Rectal smooth muscle tissue (tissue), 1 donor: ENCODE measurements at regions not wholly inside any gene's neighbourhood (a gene's known extent, or its start where the extent isn't known, plus 50 kb on each side); places are given as distances from the start of the nearest gene placed in this dataset.

Experiments used
- H3K27ac ChIP-seq: one replicate; pipeline ENCODE4 v1.7.0; 2013; ENCODE audit warnings: low read depth, low read length, inconsistent platforms
- H3K27me3 ChIP-seq: one replicate; pipeline ENCODE4 v1.7.0; 2013; ENCODE audit warnings: low read length; ENCODE audit not compliant: control insufficient read depth, insufficient read depth
- H3K36me3 ChIP-seq: one replicate; pipeline ENCODE4 v1.7.0; 2013; ENCODE audit warnings: low read length; ENCODE audit not compliant: control insufficient read depth, insufficient read depth
- H3K4me1 ChIP-seq: one replicate; pipeline ENCODE4 v1.7.0; 2013; ENCODE audit warnings: low read length; ENCODE audit not compliant: control insufficient read depth, insufficient read depth
- H3K4me3 ChIP-seq: one replicate; pipeline ENCODE4 v1.7.0; 2013; ENCODE audit warnings: low read length
- H3K9ac ChIP-seq: one replicate; pipeline ENCODE4 v1.7.0; 2013; ENCODE audit warnings: low read length

- Histone ChIP-seq H3K9ac (no peak overlapping the region), H3K36me3 (no peaks in the 10 kb centered on the region), H3K4me3 (no peak overlapping the region), H3K27ac (no peak overlapping the region), H3K27me3 (no peaks in the 10 kb centered on the region), H3K4me1 (no peaks in the 10 kb centered on the region)
Observed at GRCh38 chr16:51716195-51716594, 565.1 kb upstream of the SALL1 start.

DNA sequence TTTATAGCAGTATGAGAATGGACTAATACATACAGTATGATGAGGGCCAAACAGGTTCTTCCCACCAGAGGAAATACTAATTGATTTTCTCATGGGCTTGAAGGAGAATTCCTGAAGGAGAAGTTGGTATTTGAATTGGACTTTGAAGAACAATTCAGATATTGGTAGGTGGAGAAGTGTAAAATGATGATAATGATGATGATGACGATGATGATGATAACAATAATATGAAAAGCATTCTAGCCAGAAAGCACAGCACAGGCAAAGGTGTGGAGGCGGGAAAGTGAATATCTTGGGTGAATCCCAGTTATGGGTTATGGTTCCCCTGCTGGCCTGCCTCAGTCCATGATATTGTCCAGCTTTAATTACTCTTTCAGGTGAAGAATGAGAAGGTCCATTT, 562.4 kb upstream of the SALL1 start:
- Histone ChIP-seq H3K36me3 (no peaks in the 10 kb centered on the region), H3K27ac (no peak overlapping the region), H3K27me3 (no peaks in the 10 kb centered on the region), H3K9ac (no peak overlapping the region), H3K4me1 (no peaks in the 10 kb centered on the region), H3K4me3 (no peak overlapping the region)

DNA sequence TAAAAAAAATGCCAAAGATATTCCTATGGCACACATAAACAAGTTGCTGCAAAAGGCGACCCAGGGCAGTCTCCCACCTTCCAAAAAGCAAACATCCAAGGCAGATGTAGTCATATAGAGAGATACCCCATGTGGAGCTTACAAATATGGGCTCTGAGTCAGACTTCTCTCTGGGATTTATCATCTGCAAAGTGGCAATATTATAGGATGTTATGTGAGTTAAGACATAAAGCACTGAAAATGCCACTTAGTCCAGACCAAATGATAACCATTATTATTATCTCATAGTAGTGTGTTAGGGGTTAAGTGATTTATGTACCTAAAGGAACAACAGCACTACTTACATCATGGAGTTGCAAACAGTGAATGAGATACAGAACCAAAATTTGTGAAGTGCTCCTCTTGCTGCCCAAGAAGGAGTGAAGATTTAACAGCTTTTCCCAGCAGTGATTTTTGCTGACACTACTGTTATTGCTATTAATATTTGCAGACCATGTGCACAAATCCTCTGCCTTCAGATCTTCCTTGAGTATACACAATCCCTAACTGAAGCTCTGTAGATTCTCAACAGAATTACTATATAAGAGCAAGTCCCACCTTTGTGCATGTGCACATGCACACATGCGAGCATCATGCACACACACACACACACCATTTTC, 560.0 kb upstream of the SALL1 start:
- Histone ChIP-seq H3K36me3 (no peaks in the 10 kb centered on the region), H3K27me3 (no peaks in the 10 kb centered on the region), H3K27ac (no peak overlapping the region), H3K4me1 (no peaks in the 10 kb centered on the region), H3K9ac (no peak overlapping the region), H3K4me3 (no peak overlapping the region)

DNA sequence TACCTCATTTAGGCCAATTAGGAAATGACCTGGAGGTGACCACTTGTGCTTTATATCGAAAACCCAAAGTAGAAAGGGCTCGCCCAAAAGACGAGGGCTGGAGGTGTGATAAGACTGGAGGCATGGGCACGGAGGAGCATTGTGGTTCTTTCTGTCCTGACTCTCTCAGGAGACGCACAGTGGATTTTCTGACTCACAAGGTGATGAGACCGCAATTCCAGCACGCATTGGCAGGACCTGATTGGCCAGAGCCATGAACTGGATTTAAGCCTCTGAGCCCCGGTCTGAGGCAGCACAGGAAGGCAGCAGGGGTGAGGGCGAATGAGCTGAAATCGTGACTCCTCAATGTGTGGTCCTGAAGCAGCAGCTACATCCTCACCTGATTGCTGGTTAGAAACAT, 559.1 kb upstream of the SALL1 start:
- Histone ChIP-seq H3K9ac (no peak overlapping the region), H3K4me3 (no peak overlapping the region), H3K27me3 (no peaks in the 10 kb centered on the region), H3K4me1 (no peaks in the 10 kb centered on the region), H3K36me3 (no peaks in the 10 kb centered on the region), H3K27ac (no peak overlapping the region)

DNA sequence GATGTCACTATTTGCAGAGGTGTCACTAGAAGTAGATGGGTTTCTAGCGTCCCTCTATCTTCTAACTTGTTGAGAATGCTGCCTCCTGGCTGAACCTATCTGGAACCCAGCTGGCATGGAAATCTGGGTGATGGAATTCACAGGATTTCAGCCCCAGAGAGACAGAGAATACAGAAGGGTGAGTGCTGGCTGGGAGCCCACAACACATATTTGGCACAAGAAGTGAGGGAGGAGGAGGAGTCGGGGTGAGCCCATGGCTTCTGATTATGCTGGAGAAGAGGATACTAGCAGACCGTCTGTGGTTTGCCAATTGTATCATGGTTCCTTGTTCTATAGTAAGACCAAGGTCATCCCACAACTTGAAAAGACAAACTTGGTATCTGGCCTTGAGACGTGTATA, 557.8 kb upstream of the SALL1 start:
- H3K27ac ChIP-seq = no peak overlapping the region
- H3K9ac ChIP-seq = no peak overlapping the region
- H3K36me3 ChIP-seq = no peaks in the 10 kb centered on the region
- H3K4me3 ChIP-seq = no peak overlapping the region
- H3K27me3 ChIP-seq = no peaks in the 10 kb centered on the region
- H3K4me1 ChIP-seq = no peaks in the 10 kb centered on the region

DNA sequence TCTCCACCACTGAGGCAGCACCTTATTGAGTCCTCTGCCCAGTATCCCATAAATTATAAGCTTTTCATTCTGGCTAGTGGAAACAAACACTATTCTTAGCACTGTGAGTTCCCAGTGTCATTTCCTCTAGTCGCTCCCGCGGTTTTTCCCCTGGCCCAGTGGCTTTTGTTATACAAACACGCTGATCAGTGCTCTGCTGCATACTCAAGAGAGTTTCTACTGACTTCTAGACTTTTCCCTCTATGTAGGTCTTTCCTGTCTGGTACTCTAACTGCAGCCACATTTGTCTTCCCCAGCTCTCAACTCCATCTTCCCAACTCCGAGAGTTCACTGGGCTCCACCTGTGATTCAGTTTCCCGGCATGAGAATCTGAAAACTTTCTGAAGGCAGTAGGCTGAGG, 556.6 kb upstream of the SALL1 start:
- Histone ChIP-seq H3K4me1 (no peaks in the 10 kb centered on the region), H3K27me3 (no peaks in the 10 kb centered on the region), H3K27ac (no peak overlapping the region), H3K4me3 (no peak overlapping the region), H3K36me3 (no peaks in the 10 kb centered on the region), H3K9ac (no peak overlapping the region)

DNA sequence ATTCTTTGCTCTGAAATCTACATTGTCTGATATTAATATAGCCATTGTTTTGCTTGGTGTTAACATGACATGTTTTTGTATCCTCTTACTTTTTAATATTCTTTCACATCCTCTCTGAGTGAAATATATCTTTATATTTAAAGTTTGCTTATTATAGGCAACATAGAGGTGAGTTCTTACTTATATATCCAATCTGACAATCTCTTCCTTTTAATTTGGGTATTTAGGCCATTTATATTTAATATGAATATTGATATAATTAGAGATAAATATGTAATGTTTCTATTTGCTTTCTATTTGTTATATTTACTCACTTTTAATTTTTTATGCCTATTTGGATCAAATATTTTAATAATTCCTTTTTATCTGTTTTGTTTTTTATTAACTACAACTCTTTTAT, 554.1 kb upstream of the SALL1 start:
- Histone ChIP-seq H3K4me1 (no peaks in the 10 kb centered on the region), H3K27me3 (no peaks in the 10 kb centered on the region), H3K9ac (no peak overlapping the region), H3K36me3 (no peaks in the 10 kb centered on the region), H3K4me3 (no peak overlapping the region), H3K27ac (no peak overlapping the region)

DNA sequence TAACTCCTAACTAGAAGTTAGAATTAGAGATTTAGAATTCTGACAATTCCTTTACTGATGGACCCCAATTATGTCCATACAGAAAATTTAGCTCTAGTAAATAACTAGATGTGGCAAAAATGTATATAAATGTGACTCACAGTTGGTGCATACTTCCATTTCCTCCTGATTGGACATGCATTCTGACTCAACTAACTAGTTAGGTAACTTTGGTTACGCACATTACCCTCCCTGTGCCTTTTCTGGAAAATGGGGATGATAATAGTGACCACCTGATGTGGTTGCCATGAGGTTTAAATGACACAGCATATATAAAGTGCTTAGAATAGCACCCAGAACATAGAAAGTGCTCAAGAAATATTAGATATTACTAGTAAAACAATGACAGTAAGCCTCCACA, 550.0 kb upstream of the SALL1 start:
- no peaks in the 10 kb centered on the region for H3K36me3 ChIP-seq
- no peaks in the 10 kb centered on the region for H3K27me3 ChIP-seq
- H3K4me1 ChIP-seq = no peaks in the 10 kb centered on the region
- no peak overlapping the region for H3K9ac ChIP-seq
- no peak overlapping the region for H3K4me3 ChIP-seq
- H3K27ac ChIP-seq = no peak overlapping the region

DNA sequence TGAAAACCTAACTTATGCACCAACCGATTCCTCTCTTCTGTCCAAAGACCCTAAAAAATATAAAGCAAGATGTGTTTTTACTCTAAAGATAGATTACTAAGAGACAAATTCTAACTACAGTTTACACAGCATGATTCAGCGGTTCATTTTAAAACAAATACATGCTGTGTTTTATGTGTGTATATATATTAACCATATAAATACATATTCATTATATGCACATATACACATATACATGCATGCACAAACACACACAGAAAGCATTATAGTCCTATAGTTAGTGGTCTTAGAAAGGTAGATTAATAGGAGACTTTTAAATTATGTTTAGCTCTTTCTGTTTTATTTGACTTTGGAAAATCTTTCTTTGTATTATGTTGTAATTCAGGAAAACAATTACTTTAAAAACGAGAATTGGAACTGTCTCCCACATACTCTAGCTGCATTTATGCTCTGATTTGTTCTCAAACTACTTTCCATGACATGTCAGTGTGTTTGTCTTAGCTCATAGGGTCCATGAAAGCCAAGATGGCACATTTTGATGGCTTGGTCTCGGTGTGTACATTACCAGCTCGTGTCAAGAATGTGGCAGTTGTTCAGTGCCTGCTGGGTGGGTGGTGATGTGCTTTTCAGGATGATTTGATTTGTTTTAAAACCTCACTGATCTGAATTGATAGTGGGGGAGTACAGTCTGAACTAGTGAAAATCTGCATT, 548.8 kb upstream of the SALL1 start:
- no peaks in the 10 kb centered on the region for H3K27me3 ChIP-seq
- no peaks in the 10 kb centered on the region for H3K4me1 ChIP-seq
- H3K9ac ChIP-seq = no peak overlapping the region
- no peak overlapping the region for H3K27ac ChIP-seq
- no peak overlapping the region for H3K4me3 ChIP-seq
- H3K36me3 ChIP-seq = no peaks in the 10 kb centered on the region

- H3K4me3 ChIP-seq = no peak overlapping the region
- no peaks in the 10 kb centered on the region for H3K4me1 ChIP-seq
- H3K36me3 ChIP-seq = no peaks in the 10 kb centered on the region
- no peak overlapping the region for H3K27ac ChIP-seq
- H3K9ac ChIP-seq = no peak overlapping the region
- H3K27me3 ChIP-seq = no peaks in the 10 kb centered on the region
Observed at GRCh38 chr16:51698647-51699046, 547.6 kb upstream of the SALL1 start.

GRCh38 chr16:51697454-51697853, 546.4 kb upstream of the SALL1 start:
- no peaks in the 10 kb centered on the region for H3K36me3 ChIP-seq
- H3K27ac ChIP-seq = no peak overlapping the region
- no peaks in the 10 kb centered on the region for H3K4me1 ChIP-seq
- no peaks in the 10 kb centered on the region for H3K27me3 ChIP-seq
- no peak overlapping the region for H3K9ac ChIP-seq
- no peak overlapping the region for H3K4me3 ChIP-seq

GRCh38 chr16:51696376-51696775, 545.3 kb upstream of the SALL1 start:
- H3K36me3 ChIP-seq = no peaks in the 10 kb centered on the region
- no peak overlapping the region for H3K4me3 ChIP-seq
- H3K4me1 ChIP-seq = no peaks in the 10 kb centered on the region
- H3K9ac ChIP-seq = no peak overlapping the region
- no peaks in the 10 kb centered on the region for H3K27me3 ChIP-seq
- no peak overlapping the region for H3K27ac ChIP-seq

DNA sequence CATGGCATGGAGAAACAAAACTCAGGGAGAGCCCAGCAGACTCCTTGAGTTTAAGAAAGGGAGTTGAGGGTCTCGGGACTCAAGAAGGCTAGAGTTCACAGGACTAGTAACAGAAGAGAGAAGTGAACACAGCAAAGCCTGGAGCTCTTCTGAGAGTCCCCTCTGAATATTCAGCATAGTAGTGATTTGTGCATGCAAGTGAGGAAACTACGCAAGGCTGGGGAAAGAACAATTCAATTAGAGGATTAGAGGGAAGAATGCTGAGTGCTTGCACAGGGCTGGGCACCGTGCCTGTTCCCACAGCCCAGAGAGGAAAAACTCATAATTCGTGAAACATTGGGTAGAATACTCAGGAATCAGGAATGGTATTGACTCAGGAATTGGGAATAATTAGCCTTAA, 540.0 kb upstream of the SALL1 start:
- no peaks in the 10 kb centered on the region for H3K4me1 ChIP-seq
- no peaks in the 10 kb centered on the region for H3K36me3 ChIP-seq
- no peaks in the 10 kb centered on the region for H3K27me3 ChIP-seq
- no peak overlapping the region for H3K27ac ChIP-seq
- H3K4me3 ChIP-seq = no peak overlapping the region
- H3K9ac ChIP-seq = no peak overlapping the region
